ENCODE measurements at regions not wholly inside any gene's neighbourhood (a gene's known extent, or its start where the extent isn't known, plus 50 kb on each side); places are given as distances from the start of the nearest gene placed in this dataset.

DNA sequence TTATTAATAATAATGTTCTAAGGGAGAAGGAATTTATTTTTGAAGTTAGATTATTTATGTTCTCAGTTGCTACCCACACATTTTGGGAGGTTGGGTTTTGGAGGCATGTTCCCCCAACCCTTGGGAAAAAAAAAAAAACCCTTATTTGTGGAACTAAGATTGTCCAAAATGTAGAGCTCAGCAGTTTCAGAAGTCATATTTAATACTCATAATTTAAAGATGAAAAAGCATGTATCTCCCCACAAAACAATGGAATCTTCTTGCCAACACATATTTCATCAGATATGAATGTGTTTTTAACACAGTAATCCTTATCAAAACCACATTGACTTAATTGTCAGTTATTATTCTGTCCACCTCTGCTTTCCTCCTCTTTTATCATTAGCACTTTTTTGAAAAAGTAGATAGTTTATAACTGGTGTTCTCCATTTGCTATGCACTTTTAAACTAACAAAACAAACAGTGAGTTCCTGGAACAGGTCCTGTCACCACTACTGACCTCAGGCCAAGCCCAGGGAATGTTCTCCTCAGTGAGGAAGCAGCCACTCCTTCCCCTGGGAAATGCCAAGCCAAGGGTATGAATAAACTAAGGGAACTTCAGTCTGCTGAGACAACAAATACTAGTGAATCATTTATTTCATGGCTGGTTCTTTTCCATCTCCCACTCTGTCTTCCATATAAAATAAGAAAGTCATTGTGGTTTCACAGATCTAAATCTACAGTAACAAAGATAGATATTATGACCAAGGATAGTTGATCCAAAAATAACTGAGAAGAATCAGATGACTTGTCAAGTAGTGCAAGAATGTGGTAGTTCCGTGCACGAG is 414.4 kb upstream of the ALCAM start:
- peak; percentile 85 for DNase-seq (ENCODE audit: low read depth)
- H3K4me3 ChIP-seq (ENCODE audit: low read depth, low read length), result no peak overlapping the region
- TF ChIP-seq, protein P1, sequence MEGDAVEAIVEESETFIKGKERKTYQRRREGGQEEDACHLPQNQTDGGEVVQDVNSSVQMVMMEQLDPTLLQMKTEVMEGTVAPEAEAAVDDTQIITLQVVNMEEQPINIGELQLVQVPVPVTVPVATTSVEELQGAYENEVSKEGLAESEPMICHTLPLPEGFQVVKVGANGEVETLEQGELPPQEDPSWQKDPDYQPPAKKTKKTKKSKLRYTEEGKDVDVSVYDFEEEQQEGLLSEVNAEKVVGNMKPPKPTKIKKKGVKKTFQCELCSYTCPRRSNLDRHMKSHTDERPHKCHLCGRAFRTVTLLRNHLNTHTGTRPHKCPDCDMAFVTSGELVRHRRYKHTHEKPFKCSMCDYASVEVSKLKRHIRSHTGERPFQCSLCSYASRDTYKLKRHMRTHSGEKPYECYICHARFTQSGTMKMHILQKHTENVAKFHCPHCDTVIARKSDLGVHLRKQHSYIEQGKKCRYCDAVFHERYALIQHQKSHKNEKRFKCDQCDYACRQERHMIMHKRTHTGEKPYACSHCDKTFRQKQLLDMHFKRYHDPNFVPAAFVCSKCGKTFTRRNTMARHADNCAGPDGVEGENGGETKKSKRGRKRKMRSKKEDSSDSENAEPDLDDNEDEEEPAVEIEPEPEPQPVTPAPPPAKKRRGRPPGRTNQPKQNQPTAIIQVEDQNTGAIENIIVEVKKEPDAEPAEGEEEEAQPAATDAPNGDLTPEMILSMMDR (conservative IDR thresholded peaks at IDR 0.05; ENCODE audit: low read depth, low read length), result no peak

DNA sequence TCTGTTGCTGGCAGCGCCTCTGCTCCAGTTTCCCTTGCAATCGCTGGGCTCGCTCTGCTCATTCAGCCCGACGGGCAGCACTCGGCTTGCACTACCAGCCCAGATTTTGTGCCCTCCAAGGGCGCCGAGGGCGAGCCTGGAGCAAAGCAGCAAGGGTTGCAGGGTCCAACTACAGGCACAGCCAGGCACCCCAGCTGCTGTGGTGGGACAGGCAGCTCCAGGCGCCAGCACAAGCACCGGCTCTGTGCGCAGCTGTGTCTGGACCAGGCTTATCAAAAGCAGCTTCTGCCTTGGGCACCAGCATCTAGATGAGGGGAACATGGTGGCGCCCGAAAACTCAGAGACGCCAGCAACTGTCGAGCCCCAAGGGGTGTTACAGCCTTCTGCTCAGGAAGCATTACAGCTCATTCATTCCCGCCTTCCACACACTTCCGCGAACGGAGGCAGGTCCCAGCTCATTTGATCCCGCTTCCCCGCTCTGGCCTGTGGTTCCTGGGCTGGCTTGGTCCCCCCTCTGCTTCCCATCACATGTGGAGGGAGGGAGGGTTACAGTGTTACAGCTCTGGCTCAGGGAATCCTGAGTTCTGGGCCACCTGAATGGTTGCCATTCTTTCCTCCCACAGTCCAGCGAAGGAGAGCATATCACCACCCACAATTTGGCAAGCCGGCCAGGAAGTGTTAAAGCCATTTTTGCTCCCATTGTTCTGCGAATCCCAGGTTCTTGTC is 409.9 kb upstream of the ALCAM start:
- H3K4me3 ChIP-seq (ENCODE audit: low read depth, low read length), result no peak overlapping the region
- DNase-seq (ENCODE audit: low read depth), result no peak
- TF ChIP-seq, protein P1 (conservative IDR thresholded peaks at IDR 0.05; ENCODE audit: low read depth, low read length), result no peak

DNA sequence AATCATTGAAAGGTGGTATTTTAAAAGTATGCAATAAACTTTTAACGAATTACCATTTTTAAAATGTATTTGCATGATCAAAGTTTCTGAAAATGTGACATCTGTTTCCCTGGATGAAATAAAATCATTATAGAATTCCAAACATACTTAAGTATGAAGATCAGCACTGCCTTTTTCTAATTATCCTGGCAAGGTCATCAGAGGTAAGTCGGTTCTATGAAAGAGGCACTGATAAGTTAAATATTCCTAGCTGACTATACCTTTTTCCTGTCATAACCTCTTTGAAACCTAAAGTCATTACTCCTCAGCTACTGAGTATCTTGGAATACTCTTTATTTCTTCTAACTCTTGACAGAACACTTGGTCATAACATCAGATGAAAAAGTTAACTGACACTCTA is 406.1 kb upstream of the ALCAM start:
- no peak for DNase-seq (ENCODE audit: low read depth)
- no peak overlapping the region for H3K4me3 ChIP-seq (ENCODE audit: low read depth, low read length)
- TF ChIP-seq, protein P1 (conservative IDR thresholded peaks at IDR 0.05; ENCODE audit: low read depth, low read length), result no peak

DNA sequence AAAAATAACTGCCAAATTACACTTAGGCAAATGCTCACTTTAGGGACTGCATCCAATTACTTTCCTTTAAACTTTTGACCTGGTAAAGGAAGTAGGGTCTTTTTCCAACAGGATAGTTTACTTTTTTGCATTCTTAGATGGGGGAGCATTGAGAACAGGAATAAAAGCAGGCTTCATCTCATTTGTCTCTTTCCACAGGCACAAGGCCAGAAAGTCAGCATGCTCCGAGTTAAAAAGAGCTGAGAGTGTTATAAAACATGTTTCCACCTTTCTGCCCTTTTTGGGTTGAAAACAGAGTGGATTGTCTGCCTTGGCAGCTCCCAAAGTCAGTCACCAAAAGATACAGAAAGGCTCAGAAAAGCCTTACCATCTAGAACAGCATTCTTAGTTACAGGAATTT is 404.9 kb upstream of the ALCAM start:
- TF ChIP-seq, protein P1 (conservative IDR thresholded peaks at IDR 0.05; ENCODE audit: low read depth, low read length), result no peak
- peak; percentile 44 for DNase-seq (ENCODE audit: low read depth)

DNA sequence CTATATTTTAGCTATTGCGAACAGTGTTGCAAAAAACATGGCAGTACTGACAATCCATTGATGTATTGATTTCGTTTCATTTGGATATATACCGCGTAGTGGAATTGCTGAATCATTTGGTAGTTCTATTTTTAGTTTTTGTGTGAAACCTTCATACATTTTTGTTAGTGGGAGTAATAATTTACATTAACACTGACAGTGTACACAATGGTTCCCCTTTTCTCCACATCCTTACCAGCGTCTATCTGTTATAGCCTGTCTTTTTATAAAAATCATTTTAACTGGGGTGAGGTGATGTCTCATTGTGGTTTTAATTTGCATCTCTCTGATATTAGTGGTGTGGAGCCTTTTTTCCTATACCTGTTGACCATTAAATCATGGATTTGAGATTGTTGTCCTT is 392.4 kb upstream of the ALCAM start:
- TF ChIP-seq, protein P1 (conservative IDR thresholded peaks at IDR 0.05; ENCODE audit: low read depth, low read length), result no peak
- no peak for DNase-seq (ENCODE audit: low read depth)
- no peak overlapping the region for H3K4me3 ChIP-seq (ENCODE audit: low read depth, low read length)

More for the DNA sequence above, 404.9 kb upstream of the ALCAM start:
- H3K4me3 ChIP-seq (ENCODE audit: low read depth, low read length), result no peak overlapping the region

DNA sequence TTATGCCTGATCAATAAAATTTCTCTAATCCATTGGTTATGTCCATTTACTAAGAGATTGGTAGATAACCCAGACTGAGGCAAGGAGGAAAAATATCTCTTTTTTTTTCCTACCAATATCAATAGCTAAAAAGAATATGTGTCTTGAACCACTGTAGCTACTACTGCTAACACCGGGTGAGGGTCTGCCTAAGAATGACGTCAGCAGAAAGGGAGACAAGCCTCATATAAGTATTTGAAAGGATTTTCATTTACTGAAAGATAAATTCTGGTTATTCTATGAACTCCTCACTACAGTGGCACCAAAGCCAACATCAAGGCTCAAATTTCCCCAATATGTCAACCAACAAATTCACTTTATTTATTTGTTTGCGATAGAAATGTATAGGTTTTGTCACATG is 389.0 kb upstream of the ALCAM start:
- TF ChIP-seq, protein P1 (conservative IDR thresholded peaks at IDR 0.05; ENCODE audit: low read depth, low read length), result no peak
- DNase-seq (ENCODE audit: low read depth), result no peak
- no peak overlapping the region for H3K4me3 ChIP-seq (ENCODE audit: low read depth, low read length)
